HCT116 (cell line): ENCODE measurements at regions not wholly inside any gene's neighbourhood (a gene's known extent, or its start where the extent isn't known, plus 50 kb on each side); places are given as distances from the start of the nearest gene placed in this dataset.

ENCODE experiments used
- ATAC-seq: fragments of 200-7000 bp; cut with Tn5 transposase; 2 replicates; pipeline ENCODE4 v1.9.1; 2020; ENCODE audit warnings: mild to moderate bottlenecking, moderate library complexity
- BruUV-seq: library from RNA; stranded (reverse); fragments of 400-500 nt; replicated peaks from 2 replicates; lab custom pipeline; 2021; lab: Mats Ljungman, UMichigan
- CTCF ChIA-PET: fragments of 300-600 bp; sonication (Branson Sonifier 250); formaldehyde crosslinking; loops from one replicate; lab custom pipeline; 2021; ENCODE audit warnings: antibody characterized with exemption; lab: Charles Lee
- POLR2A ChIA-PET: fragments of 300-600, 350-600 bp; sonication (Branson Sonifier 250); formaldehyde crosslinking; loops from one replicate; lab custom pipeline; 2021; ENCODE audit warnings: antibody characterized with exemption; lab: Charles Lee
- RAD21 ChIA-PET, 2 experiments: fragments of 300-600 bp; sonication (Branson Sonifier 250); formaldehyde crosslinking; loops; one replicate each; lab custom pipeline; 2023; ENCODE audit warnings: low total read pairs in 2 of 2; ENCODE audit not compliant: uncharacterized antibody in 2 of 2, unreplicated experiment in 2 of 2, low non-redundant PET in 1 of 2; lab: Charles Lee
- DNase-seq: peaks from one replicate; pipeline ENCODE4 v3.0.0-alpha.2; 2010; ENCODE audit warnings: low read depth, low spot score
- H2AFZ ChIP-seq: fragments of 200-600 bp; shearing (Covaris generic), sonication (generic); 2 replicates; pipeline ENCODE4 v1.6.1; 2017; ENCODE audit warnings: low read depth, mixed run types, mixed read lengths, antibody characterized with exemption, low read length; ENCODE audit not compliant: poor library complexity, severe bottlenecking
- H3K27ac ChIP-seq: 2 replicates; pipeline ENCODE4 v1.5.1; 2012; ENCODE audit warnings: low read depth, low read length
- H3K27me3 ChIP-seq: fragments of 200-600 bp; sonication (generic); 2 replicates; pipeline ENCODE4 v1.6.1; 2016; ENCODE audit warnings: mixed run types, low read length, mixed read lengths; ENCODE audit not compliant: insufficient read depth
- H3K36me3 ChIP-seq, 2 experiments: fragments of 200-500 bp in 1 of 2; fragments of 200-600 bp in 1 of 2; sonication (Bioruptor generic) in 1 of 2; sonication (generic) in 1 of 2; 2 replicates each; pipeline versions ENCODE4 v1.5.1 to v1.6.1; 2014 to 2016; ENCODE audit warnings: low read length in 2 of 2, inconsistent platforms in 1 of 2, mixed read lengths in 1 of 2, mixed run types in 1 of 2; ENCODE audit not compliant: insufficient read depth in 2 of 2, control insufficient read depth in 1 of 2
- H3K4me1 ChIP-seq, 2 experiments: fragments of 200-600 bp in 1 of 2; sonication (generic) in 1 of 2; 2 replicates each; pipeline versions ENCODE4 v1.5.1 to v1.6.1; 2012 to 2017; ENCODE audit warnings: low read length in 2 of 2, inconsistent platforms in 1 of 2, mild to moderate bottlenecking in 1 of 2, mixed read lengths in 1 of 2, mixed run types in 1 of 2, moderate library complexity in 1 of 2; ENCODE audit not compliant: insufficient read depth in 2 of 2, control insufficient read depth in 1 of 2
- H3K4me2 ChIP-seq: fragments of 200-600 bp; sonication (generic); 2 replicates; pipeline ENCODE4 v1.6.1; 2017; ENCODE audit warnings: mixed run types, low read length, mixed read lengths
- H3K4me3 ChIP-seq, 2 experiments: fragments of 200-600 bp in 1 of 2; sonication (generic) in 1 of 2; replicated peaks in 1 of 2; 2 replicates each; pipeline ENCODE4 v1.5.1; 2011 to 2016; ENCODE audit warnings: low read length in 2 of 2, control low read depth in 1 of 2, low read depth in 1 of 2, mild to moderate bottlenecking in 1 of 2, mixed read lengths in 1 of 2, mixed run types in 1 of 2
- H3K79me2 ChIP-seq: fragments of 200-600 bp; sonication (generic); 2 replicates; pipeline ENCODE4 v1.6.1; 2017; ENCODE audit warnings: mild to moderate bottlenecking, mixed run types, low read length, moderate library complexity, mixed read lengths; ENCODE audit not compliant: insufficient read depth
- H3K9ac ChIP-seq: fragments of 200-600 bp; sonication (generic); 2 replicates; pipeline ENCODE4 v1.6.1; 2016; ENCODE audit warnings: low read length, mixed read lengths
- H3K9me2 ChIP-seq: fragments of 200-600 bp; sonication (generic), shearing (Covaris generic); 2 replicates; pipeline ENCODE4 v1.6.1; 2017; ENCODE audit warnings: mixed run types, mild to moderate bottlenecking, moderate library complexity; ENCODE audit not compliant: insufficient read depth
- H3K9me3 ChIP-seq, 2 experiments: fragments of 200-500 bp in 1 of 2; fragments of 200-600 bp in 1 of 2; sonication (Bioruptor generic) in 1 of 2; sonication (generic) in 1 of 2; 2 replicates each; pipeline ENCODE4 v1.6.1; 2014 to 2017; ENCODE audit warnings: low read length in 2 of 2, mixed read lengths in 2 of 2, inconsistent platforms in 1 of 2, low read depth in 1 of 2, mild to moderate bottlenecking in 1 of 2, mixed run types in 1 of 2, moderate library complexity in 1 of 2; ENCODE audit not compliant: control insufficient read depth in 1 of 2, insufficient read depth in 1 of 2
- H4K20me1 ChIP-seq: fragments of 200-600 bp; sonication (generic), shearing (Covaris generic); 2 replicates; pipeline ENCODE4 v1.6.1; 2017; ENCODE audit warnings: mixed run types, mild to moderate bottlenecking, moderate library complexity; ENCODE audit not compliant: insufficient read depth
- CBX3 ChIP-seq: IDR thresholded peaks from 2 replicates; pipeline ENCODE4 v1.6.1; 2012; ENCODE audit warnings: low read depth
- CEBPB ChIP-seq: IDR thresholded peaks from 2 replicates; pipeline ENCODE4 v1.6.1; 2012; ENCODE audit warnings: low read depth
- CTCF ChIP-seq, 3 experiments: fragments of 200-600 bp in 1 of 3; sonication (generic) in 1 of 3; IDR thresholded peaks in 2 of 3; conservative IDR thresholded peaks in 1 of 3; 2 replicates each; pipeline ENCODE4 v1.5.1; 2012 to 2017; ENCODE audit warnings: low read depth in 2 of 3, low read length in 2 of 3, antibody characterized with exemption in 1 of 3, borderline replicate concordance in 1 of 3, control low read depth in 1 of 3, mild to moderate bottlenecking in 1 of 3, mixed read lengths in 1 of 3, mixed run types in 1 of 3, moderate library complexity in 1 of 3; ENCODE audit not compliant: insufficient read depth in 1 of 3
- EGR1 ChIP-seq: IDR thresholded peaks from 2 replicates; pipeline ENCODE4 v1.6.1; 2012; ENCODE audit warnings: low read depth
- EZH2 ChIP-seq: fragments of 200-600 bp; sonication (generic); IDR thresholded peaks from 2 replicates; pipeline ENCODE4 v1.6.1; 2017; ENCODE audit warnings: antibody characterized with exemption, mixed run types
- EZH2phosphoT487 ChIP-seq: fragments of 200-600 bp; IDR thresholded peaks from 2 replicates; pipeline ENCODE4 v1.6.1; 2018; ENCODE audit warnings: antibody characterized with exemption, borderline replicate concordance
- MAX ChIP-seq: IDR thresholded peaks from 2 replicates; pipeline ENCODE4 v1.6.1; 2012
- POLR2A ChIP-seq: IDR thresholded peaks from 2 replicates; pipeline ENCODE4 v1.7.0; 2011; ENCODE audit warnings: borderline replicate concordance; ENCODE audit not compliant: insufficient read depth, insufficient read length; ENCODE audit errors: extremely low read depth
- REST ChIP-seq: IDR thresholded peaks from 2 replicates; pipeline ENCODE4 v1.6.1; 2012; ENCODE audit warnings: low read depth
- SIN3A ChIP-seq: IDR thresholded peaks from 2 replicates; pipeline ENCODE4 v1.6.1; 2012; ENCODE audit warnings: low read depth
- SP1 ChIP-seq: IDR thresholded peaks from 2 replicates; pipeline ENCODE4 v1.6.1; 2012; ENCODE audit warnings: low read depth
- SRF ChIP-seq: IDR thresholded peaks from 2 replicates; pipeline ENCODE4 v1.6.1; 2012; ENCODE audit warnings: low read depth
- ZBTB33 ChIP-seq: IDR thresholded peaks from 2 replicates; pipeline ENCODE4 v1.6.1; 2011; ENCODE audit warnings: mild to moderate bottlenecking, low read length, moderate library complexity; ENCODE audit not compliant: insufficient replicate concordance; ENCODE audit errors: extremely low read depth
- intact Hi-C: fragments of 100-400 bp; cut with micrococcal nuclease; formaldehyde crosslinking; loops from 2 replicates; pipeline ENCODE4 v1.10.0; 2022

GRCh38 chr2:160650196-160651118 lies 156.8 kb upstream of the RBMS1 start:
- Histone ChIP-seq H3K79me2 (no peaks in the 10 kb centered on the region), H3K9me2 (no peaks in the 10 kb centered on the region), H3K4me1 (no peaks in the 10 kb centered on the region), H3K36me3 (no peaks in the 10 kb centered on the region), H3K4me3 (no peak overlapping the region), H3K9ac (no peak overlapping the region), H3K4me2 (no peak overlapping the region), H3K27me3 (no peaks in the 10 kb centered on the region), H3K9me3 (no peaks in the 10 kb centered on the region), H2AFZ (no peak overlapping the region), H4K20me1 (no peaks in the 10 kb centered on the region), H3K27ac (no peak overlapping the region)
- TF ChIP-seq ZBTB33, result no peak
- TF ChIP-seq MAX, result no peak
- TF ChIP-seq CTCF (IDR thresholded peaks at IDR 0.05 in 2 of 3, conservative IDR thresholded peaks at IDR 0.05 in 1 of 3; ENCODE audit: borderline replicate concordance in 1 of 3, insufficient read depth in 1 of 3, low read depth in 2 of 3, low read length in 2 of 3), result no peak
- no peak for TF ChIP-seq SIN3A
- TF ChIP-seq EZH2, result no peak
- TF ChIP-seq EZH2phosphoT487, result no peak
- TF ChIP-seq CEBPB, result no peak
- TF ChIP-seq SP1, result no peak
- TF ChIP-seq POLR2A, result no peak
- TF ChIP-seq CBX3, result no peak
- TF ChIP-seq SRF, result no peak
- no peak for TF ChIP-seq EGR1
- TF ChIP-seq REST, result no peak
- ChIA-PET RAD21 (no interaction called here), CTCF (no interaction called here), POLR2A (no interaction called here)
- intact Hi-C loops, result no loop called here
- ATAC-seq (no peak), DNase-seq (no peak)
- BruUV-seq, result no TSS peak
